NCI-H1105 (cell line): ENCODE measurements at regions not wholly inside any gene's neighbourhood (a gene's known extent, or its start where the extent isn't known, plus 50 kb on each side); places are given as distances from the start of the nearest gene placed in this dataset.
A peak's percentile ranks its signal among the peaks of the same experiment; 100 is the strongest.
"Not testable (repeated sequence)": the region's sequence is repeated elsewhere in the genome, so short reads cannot be mapped to it uniquely, and the experiment has no call there.

ENCODE experiments used
- DNase-seq: peaks from one replicate; lab custom pipeline; 2025; lab: John Stamatoyannopoulos, UW

DNA sequence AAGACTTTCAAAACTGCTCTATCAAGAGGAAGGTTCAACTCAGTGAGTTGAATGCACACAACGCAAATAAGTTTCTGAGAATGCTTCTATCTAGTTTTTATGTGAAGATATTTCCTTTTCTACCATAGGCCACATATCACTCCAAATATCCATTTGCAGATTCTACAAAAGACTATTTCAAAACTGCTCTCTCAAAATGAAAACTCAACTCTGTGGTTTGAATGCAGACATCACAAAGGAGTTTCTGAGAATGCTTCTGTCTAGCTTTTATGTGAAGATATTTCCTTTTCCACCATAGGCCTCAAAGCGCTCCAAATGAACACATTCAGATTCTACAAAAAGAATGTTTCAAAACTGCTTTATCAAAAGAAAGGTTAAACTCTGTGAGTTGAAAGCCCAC, 1093.1 kb upstream of the DEFB115 start:
- DNase-seq, result not testable (repeated sequence)

GRCh38 chr20:30167540-30167939, 1089.9 kb upstream of the DEFB115 start:
- no peak for DNase-seq

GRCh38 chr20:30168025-30168799, 1089.3 kb upstream of the DEFB115 start:
- DNase-seq, result no peak

GRCh38 chr20:30168800-30169138, 1088.7 kb upstream of the DEFB115 start:
- no peak for DNase-seq

GRCh38 chr20:30175681-30176080, 1081.8 kb upstream of the DEFB115 start:
- no peak for DNase-seq

GRCh38 chr20:30183124-30183523, 1074.3 kb upstream of the DEFB115 start:
- not testable (repeated sequence) for DNase-seq

GRCh38 chr20:30191785-30192184, 1065.7 kb upstream of the DEFB115 start:
- DNase-seq, result not testable (repeated sequence)

DNA sequence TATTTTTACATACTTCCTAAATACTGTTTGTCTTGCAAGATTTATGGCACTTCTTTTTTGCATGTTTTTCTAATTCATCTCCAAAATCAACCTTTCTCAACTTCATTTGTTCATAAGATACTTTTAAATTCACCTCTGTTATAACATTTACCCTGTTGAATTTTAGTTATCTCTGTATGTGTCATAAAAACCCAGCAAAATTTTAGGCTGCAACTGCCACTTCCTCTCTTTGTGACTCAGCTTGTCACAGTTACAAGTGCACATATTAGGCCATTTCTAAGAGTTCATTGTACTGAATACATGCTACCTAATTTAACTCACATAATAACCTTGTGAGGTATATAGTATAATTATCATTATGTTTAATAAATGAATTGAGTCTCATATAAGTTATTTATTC, 1023.0 kb upstream of the DEFB115 start:
- not testable (repeated sequence) for DNase-seq

DNA sequence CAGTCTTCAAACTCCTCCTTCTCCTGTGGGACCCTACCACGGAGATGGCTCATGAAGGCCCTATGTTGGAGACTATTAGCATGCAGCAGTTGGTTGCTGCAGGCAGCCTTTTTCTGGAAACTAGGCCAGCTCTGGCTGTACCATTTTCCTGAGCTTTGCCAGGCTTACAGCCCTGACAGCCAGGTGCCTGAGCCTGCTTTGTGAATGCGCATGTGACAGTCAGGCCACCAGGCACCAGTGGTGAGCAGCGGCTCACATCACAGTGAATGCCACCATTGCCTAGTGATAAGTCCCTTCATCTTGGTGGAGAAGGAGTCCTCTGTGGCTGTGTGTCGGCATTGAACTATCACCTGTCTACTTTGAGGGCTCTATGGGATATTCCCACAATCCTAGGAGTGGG, 982.4 kb upstream of the DEFB115 start:
- DNase-seq, result not testable (repeated sequence)

DNA sequence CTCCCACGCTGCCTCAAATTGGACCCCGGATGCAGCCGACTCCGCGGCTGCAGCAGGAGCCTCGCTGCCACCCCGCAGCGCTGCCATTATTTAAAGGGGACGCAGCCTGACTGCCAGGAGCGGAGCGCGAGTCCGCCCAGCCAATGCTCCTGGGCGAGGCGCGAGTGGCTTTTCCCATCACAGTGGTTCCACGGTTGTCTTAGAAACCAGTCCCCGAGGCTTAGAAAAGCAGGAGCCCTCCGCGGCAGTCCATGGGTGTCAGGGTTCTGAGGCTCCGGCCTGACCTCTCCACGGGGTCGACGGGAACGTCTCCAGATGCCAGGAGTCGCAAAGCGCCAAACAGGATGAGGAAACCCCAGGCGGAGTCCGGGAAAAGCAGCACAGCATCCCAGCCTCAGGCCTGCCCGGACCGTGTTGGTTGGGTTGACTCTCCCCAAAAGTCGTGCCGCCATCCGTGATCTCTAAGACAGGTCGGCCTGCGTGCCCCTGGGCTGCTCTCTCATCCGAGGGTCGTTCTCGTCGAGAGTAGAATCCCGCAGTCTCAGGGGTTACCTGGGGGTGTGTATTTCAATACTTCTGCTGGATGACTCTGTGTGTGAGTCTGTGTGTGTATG, 975.8 kb upstream of the DEFB115 start:
- no peak for DNase-seq

- DNase-seq, result not testable (repeated sequence)
Measured at GRCh38 chr20:30283476-30284280, 973.8 kb upstream of the DEFB115 start.

DNA sequence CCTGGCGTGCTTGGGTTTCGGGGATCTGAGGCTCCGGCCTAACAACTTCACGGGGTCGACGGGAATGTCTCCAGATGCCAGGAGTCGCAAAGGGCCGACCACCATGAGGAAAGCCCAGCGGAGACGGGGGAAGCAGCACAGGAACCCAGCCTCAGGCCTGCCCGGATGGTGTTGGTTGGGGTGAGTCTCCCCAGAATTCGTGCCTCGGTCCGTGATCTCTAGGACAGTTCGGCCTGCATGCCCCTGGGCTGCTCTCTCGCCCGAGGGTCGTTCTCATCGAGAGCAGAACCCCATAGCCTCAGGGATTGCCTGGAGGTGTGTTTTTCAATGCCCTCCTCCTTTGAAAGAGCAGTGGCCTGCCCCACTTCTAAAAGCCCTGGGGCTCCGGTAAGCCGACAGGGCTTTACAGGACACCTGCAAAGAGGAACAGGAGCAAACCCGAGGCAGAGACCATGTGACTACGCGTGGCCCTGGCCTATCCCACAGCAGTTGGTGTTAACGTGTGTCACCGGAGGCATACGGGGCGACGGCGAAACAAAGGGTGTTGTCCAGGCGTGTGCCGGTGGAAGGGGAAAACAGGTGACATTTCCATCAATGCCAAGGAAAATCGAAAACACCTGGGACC, 973.1 kb upstream of the DEFB115 start:
- DNase-seq, result no peak

- DNase-seq, result no peak
Measured at GRCh38 chr20:30285677-30286076, 971.8 kb upstream of the DEFB115 start.

- no peak for DNase-seq
Measured at GRCh38 chr20:30286157-30286556, 971.3 kb upstream of the DEFB115 start.

GRCh38 chr20:30287459-30287858, 970.0 kb upstream of the DEFB115 start:
- not testable (repeated sequence) for DNase-seq

- DNase-seq, result no peak
Measured at GRCh38 chr20:30288346-30288745, 969.1 kb upstream of the DEFB115 start.

- not testable (repeated sequence) for DNase-seq
Measured at GRCh38 chr20:30289049-30289448, 968.4 kb upstream of the DEFB115 start.

GRCh38 chr20:30289711-30290141, 967.7 kb upstream of the DEFB115 start:
- not testable (repeated sequence) for DNase-seq

DNA sequence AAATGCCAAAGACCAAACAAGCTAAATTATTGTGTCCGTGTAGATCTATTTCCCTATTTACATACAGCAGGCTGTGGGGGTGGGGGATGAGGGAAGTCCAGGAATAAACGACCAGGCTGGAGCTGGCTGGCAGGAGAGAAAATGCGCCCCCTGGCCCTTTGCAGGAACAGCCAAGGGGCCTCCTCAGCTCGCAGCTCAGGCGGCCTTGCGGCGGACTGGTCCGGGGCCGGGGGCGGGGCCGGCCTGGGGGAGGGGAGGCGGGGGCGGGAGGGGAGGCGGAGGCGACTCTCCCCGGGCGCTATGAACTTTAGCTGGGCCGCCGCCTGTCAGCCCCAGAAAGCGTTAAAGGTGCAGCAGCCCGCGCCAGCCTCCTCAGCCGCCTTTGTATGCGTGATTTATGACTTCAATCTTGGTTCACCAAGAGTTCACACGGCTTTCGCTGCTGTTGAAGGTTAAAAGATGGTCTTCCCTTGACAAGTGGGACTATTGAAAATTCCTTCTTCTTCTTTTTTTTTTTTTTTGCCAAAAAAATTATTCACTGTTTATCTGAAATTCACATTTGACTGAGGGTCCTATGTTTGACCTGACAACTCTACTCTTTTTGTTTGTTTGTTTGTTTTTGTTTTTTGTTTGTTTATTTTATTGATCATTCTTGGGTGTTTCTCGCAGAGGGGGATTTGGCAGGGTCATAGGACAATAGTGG, 967.0 kb upstream of the DEFB115 start:
- DNase-seq, result peak; percentile 26

GRCh38 chr20:30291064-30291379, 966.4 kb upstream of the DEFB115 start:
- not testable (repeated sequence) for DNase-seq

GRCh38 chr20:30291686-30292085, 965.8 kb upstream of the DEFB115 start:
- DNase-seq, result not testable (repeated sequence)

DNA sequence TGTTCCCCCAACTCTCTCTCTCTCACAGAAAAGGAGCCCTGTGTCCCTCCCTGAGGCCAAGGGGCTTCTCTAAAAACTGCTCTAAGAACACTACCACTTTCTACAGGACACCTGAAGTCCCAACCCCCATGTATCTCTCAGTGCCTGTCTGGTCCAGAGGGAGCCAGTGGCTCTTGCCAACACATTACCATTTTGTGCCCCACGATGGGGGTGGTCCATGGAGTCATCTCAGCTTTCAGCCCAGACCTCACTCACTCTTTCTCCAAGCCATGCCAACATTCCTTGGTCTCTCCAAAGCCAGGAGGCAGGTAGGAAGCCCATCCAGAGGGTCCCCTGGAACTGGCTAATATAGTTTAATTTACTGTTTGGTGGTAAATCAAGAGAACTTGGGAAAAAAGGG, 962.1 kb upstream of the DEFB115 start:
- not testable (repeated sequence) for DNase-seq
